Activated T-cell treated with anti-CD3 and anti-CD28 coated beads, Interleukin-2, amount 50 U/mL, for 72 hours (primary cell): ENCODE measurements at regions not wholly inside any gene's neighbourhood (a gene's known extent, or its start where the extent isn't known, plus 50 kb on each side); places are given as distances from the start of the nearest gene placed in this dataset.

Experiments used
- ATAC-seq, 2 donors: fragments of 150-1000 bp; cut with Tn5 transposase; replicated peaks in 1 of 2; 2 replicates each; pipeline ENCODE4 v1.10.0; 2021; ENCODE audit warnings: moderate library complexity in 2 of 2, mild to moderate bottlenecking in 1 of 2
- DNase-seq, 2 donors: peaks; one replicate each; pipeline ENCODE4 v3.0.0; 2021 to 2022; ENCODE audit warnings: mixed read lengths in 1 of 2
- H3K27ac Mint-ChIP-seq: one replicate; pipeline ENCODE4 v1.8.0; 2022; ENCODE audit warnings: mild to moderate bottlenecking, moderate library complexity, mixed read lengths
- H3K27me3 Mint-ChIP-seq: one replicate; pipeline ENCODE4 v1.8.0; 2022; ENCODE audit warnings: low read depth, mixed read lengths
- H3K36me3 Mint-ChIP-seq, 2 donors: one replicate each; pipeline ENCODE4 v1.8.0; 2022; ENCODE audit warnings: mixed read lengths in 2 of 2, mild to moderate bottlenecking in 1 of 2; ENCODE audit not compliant: insufficient read depth in 2 of 2
- H3K4me1 Mint-ChIP-seq: one replicate; pipeline ENCODE4 v1.8.0; 2022; ENCODE audit warnings: low read depth, mixed read lengths
- H3K4me3 Mint-ChIP-seq, 2 donors: one replicate each; pipeline ENCODE4 v1.8.0; 2022; ENCODE audit warnings: mild to moderate bottlenecking in 2 of 2, mixed read lengths in 2 of 2, moderate library complexity in 2 of 2
- H3K9me3 Mint-ChIP-seq, 2 donors: one replicate each; pipeline ENCODE4 v1.8.0; 2022; ENCODE audit warnings: mixed read lengths in 2 of 2

DNA sequence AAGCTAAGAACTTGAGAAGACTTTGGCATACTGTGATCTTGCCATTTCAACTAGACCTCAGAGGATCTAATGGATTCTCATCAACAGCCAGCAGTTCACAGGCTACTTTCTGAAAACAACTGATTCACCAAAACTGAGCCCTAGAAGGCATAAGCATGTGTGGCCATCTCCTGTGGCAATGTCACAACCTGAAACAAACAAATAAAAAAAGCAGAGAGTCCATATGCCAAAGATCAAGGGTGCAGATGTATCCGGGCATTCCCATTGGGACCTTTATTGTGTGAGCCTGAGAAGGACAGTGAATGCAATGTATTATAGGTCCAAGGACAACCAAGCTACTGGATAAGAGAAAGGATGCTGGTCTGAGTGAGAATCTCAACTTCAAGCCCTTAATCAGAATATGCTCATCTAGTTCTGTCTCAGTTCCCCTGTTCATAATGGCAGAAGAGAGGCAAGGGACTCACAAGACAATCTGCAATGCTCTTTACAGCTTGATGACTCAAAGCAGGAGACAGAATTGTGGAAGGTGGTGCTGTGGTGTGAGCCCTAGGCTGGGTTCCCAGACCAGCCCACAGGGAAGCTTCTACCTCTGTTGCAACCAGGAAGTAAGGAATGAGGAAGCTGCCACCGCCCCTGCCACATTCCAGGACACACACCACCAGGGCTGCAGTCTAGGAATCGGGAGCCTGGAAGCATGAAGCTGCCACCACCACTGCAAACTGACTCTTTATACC is 133.7 kb downstream of the RAP2A start:
- Mint-ChIP-seq H3K27ac (no peak overlapping the region), H3K36me3 (no peaks in the 10 kb centered on the region), H3K9me3 (no peaks in the 10 kb centered on the region), H3K4me1 (no peaks in the 10 kb centered on the region), H3K27me3 (peaks cover 41% of the 10 kb centered on the region), H3K4me3 (no peak overlapping the region)
- ATAC-seq (peak in 1 of 2 donors; percentile 64), DNase-seq (no peak)

- no peak overlapping the region for H3K4me3 Mint-ChIP-seq
- no peaks in the 10 kb centered on the region for H3K9me3 Mint-ChIP-seq
- H3K27me3 Mint-ChIP-seq: peaks cover 41% of the 10 kb centered on the region
- H3K36me3 Mint-ChIP-seq: no peaks in the 10 kb centered on the region
- ATAC-seq (no peak), DNase-seq (no peak)
- H3K27ac Mint-ChIP-seq: no peak overlapping the region
- H3K4me1 Mint-ChIP-seq: no peaks in the 10 kb centered on the region
These were observed 134.9 kb downstream of the RAP2A start for GRCh38 chr13:97568850-97569249.

DNA sequence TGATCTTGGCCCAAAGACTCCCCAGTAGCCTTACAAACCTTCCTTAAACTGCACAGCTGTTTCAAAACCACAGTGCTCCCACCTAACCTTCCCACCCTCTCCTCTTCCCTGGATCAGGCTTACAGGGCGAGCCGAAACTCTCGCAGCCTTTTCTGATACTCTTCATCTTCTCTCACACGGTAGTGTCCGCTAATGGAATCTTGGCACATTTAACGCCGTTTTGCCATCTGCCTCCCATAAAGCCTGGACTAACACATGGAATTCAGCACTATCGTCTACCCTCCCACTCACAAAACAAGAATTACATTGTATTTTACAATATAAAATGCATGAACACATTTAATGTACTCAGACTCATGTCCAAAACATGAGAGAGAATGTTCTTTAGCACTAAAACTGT is 135.9 kb downstream of the RAP2A start:
- Mint-ChIP-seq H3K4me3 (no peak overlapping the region), H3K4me1 (no peaks in the 10 kb centered on the region)

DNA sequence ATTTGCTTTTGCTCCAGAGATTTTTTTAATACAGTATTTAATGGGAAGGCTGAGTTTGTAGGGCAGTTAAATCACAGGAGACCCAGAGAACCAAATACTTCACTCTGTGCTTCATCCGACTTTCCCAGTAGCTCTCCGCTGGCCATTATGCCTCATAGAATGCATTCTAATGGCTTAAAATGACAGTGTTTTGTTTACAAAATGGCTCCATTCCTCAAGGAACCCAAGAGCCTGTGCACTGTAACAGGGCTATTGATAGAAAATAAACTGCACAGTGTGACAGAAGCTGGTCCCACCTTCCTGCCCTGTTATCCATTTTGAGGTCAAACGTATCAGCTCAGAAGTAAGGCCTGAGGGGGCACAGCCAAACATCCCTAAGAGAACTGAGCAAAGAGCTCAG is 136.5 kb downstream of the RAP2A start:
- DNase-seq: no peak
- H3K9me3 Mint-ChIP-seq: no peaks in the 10 kb centered on the region
- peaks cover 32% of the 10 kb centered on the region for H3K27me3 Mint-ChIP-seq
- no peak overlapping the region for H3K4me3 Mint-ChIP-seq
- ATAC-seq: no peak
- H3K36me3 Mint-ChIP-seq: no peaks in the 10 kb centered on the region
- H3K27ac Mint-ChIP-seq: no peak overlapping the region
- H3K4me1 Mint-ChIP-seq: no peaks in the 10 kb centered on the region

More for the DNA sequence above, 135.9 kb downstream of the RAP2A start:
- Mint-ChIP-seq H3K27ac (no peak overlapping the region), H3K9me3 (no peaks in the 10 kb centered on the region), H3K27me3 (peaks cover 38% of the 10 kb centered on the region), H3K36me3 (no peaks in the 10 kb centered on the region)
- no peak for ATAC-seq
- no peak for DNase-seq

GRCh38 chr13:97573011-97573410 is 139.0 kb downstream of the RAP2A start:
- DNase-seq: no peak
- H3K27me3 Mint-ChIP-seq: peaks cover 16% of the 10 kb centered on the region
- H3K4me3 Mint-ChIP-seq: no peak overlapping the region
- peaks cover 0 to 1% of the 10 kb centered on the region in 2 donors for H3K9me3 Mint-ChIP-seq
- ATAC-seq: no peak
- no peaks in the 10 kb centered on the region for H3K4me1 Mint-ChIP-seq
- no peaks in the 10 kb centered on the region for H3K36me3 Mint-ChIP-seq
- no peak overlapping the region for H3K27ac Mint-ChIP-seq

DNA sequence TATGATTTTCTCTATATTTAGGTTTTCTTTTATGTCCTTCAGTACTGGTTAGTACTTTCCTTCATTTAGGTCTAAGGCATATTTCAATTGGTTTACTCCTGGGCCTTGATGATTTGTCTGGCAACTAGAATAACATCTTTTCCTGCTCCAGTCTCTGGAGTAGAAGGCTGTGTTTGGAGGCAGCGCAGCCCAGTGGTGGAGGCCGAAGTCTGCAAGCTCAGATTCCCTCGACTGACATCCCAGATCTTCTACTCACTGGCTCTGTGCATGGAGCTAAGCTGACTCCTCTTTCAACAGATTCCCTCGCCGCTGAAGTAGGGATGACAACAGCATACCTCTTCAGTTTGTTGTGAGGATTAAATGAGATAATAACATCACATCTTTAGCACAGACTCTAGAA is 141.0 kb downstream of the RAP2A start:
- Mint-ChIP-seq H3K27ac (no peak overlapping the region), H3K9me3 (peaks cover 0 to 1% of the 10 kb centered on the region in 2 donors), H3K4me1 (no peaks in the 10 kb centered on the region), H3K36me3 (no peaks in the 10 kb centered on the region), H3K4me3 (no peak overlapping the region), H3K27me3 (peaks cover 3% of the 10 kb centered on the region)
- ATAC-seq (no peak), DNase-seq (peak; percentile 15 to 18)

DNA sequence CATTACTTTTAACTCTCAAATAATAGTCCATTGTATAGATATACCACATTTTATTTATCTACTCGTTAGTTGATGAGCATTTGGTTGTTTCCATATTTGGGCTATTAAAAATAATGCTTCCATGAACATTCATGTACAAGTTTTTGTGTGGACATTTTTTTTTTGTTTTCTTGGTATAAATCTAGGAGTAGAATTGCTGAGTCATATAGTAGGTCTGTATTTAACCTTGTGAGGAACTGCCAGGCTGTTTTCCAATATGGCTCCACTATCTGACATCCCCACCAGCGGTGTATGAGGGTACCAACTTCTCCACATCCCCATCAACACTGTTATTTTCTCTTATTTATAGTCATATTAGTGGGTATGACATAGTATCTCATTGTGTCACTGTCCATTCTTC is 143.1 kb downstream of the RAP2A start:
- ATAC-seq (no peak), DNase-seq (no peak)
- Mint-ChIP-seq H3K36me3 (no peaks in the 10 kb centered on the region), H3K27ac (no peak overlapping the region), H3K27me3 (no peaks in the 10 kb centered on the region), H3K4me1 (no peaks in the 10 kb centered on the region), H3K4me3 (no peak overlapping the region), H3K9me3 (peaks cover 0 to 1% of the 10 kb centered on the region in 2 donors)

GRCh38 chr13:97582170-97582569 is 148.2 kb downstream of the RAP2A start:
- Mint-ChIP-seq H3K4me3 (no peak overlapping the region), H3K27me3 (peaks cover 20% of the 10 kb centered on the region), H3K36me3 (no peaks in the 10 kb centered on the region), H3K9me3 (no peaks in the 10 kb centered on the region), H3K27ac (no peak overlapping the region), H3K4me1 (no peaks in the 10 kb centered on the region)
- no peak for ATAC-seq
- no peak for DNase-seq

DNA sequence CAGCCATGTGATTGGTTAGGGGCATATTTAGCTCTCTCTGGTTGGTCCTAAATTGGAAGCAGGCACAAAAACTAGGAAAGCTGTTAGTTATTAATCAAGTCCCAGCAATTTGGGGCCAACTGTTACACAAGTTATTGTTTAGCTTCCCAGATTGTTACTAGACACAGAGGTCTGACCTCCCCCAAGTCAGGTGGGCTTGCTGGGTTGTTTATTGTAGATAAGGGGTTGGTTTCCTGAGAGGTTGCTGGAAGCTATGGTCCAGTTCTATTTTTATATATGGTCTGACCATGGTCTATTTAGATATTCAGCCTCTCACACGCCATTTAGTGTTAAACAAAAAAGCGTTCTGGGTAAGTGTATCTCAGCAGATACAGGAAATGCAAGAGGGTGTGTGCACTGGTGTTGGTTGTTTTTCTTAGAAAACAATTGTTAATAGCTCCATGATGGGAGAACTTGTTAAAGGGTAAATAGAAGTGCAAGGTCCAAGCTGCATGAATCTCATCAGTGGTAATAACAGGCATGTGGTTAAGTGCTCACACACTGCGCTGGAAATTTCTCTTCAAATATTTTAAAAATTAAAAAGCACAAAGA is 150.0 kb downstream of the RAP2A start:
- Mint-ChIP-seq H3K4me3 (no peak overlapping the region), H3K36me3 (no peaks in the 10 kb centered on the region), H3K27me3 (peaks cover 20% of the 10 kb centered on the region), H3K9me3 (no peaks in the 10 kb centered on the region), H3K27ac (peak overlapping the region; percentile 16), H3K4me1 (no peaks in the 10 kb centered on the region)
- ATAC-seq (no peak), DNase-seq (no peak)

- DNase-seq (no peak), ATAC-seq (no peak)
- H3K27me3 Mint-ChIP-seq: peaks cover 22% of the 10 kb centered on the region
- H3K36me3 Mint-ChIP-seq: no peaks in the 10 kb centered on the region
- no peaks in the 10 kb centered on the region for H3K9me3 Mint-ChIP-seq
- no peak overlapping the region for H3K27ac Mint-ChIP-seq
- no peaks in the 10 kb centered on the region for H3K4me1 Mint-ChIP-seq
- H3K4me3 Mint-ChIP-seq: no peak overlapping the region
These were observed 153.0 kb downstream of the RAP2A start for GRCh38 chr13:97586941-97587340.

- Mint-ChIP-seq H3K9me3 (peaks cover 0 to 3% of the 10 kb centered on the region in 2 donors), H3K27me3 (peaks cover 37% of the 10 kb centered on the region), H3K4me3 (no peak overlapping the region), H3K36me3 (no peaks in the 10 kb centered on the region), H3K27ac (no peak overlapping the region), H3K4me1 (no peaks in the 10 kb centered on the region)
- DNase-seq: no peak
- no peak for ATAC-seq
These were observed 155.0 kb downstream of the RAP2A start for GRCh38 chr13:97588993-97589392.

- H3K9me3 Mint-ChIP-seq: no peaks in the 10 kb centered on the region
- no peak overlapping the region for H3K27ac Mint-ChIP-seq
- DNase-seq (no peak), ATAC-seq (no peak)
- H3K4me3 Mint-ChIP-seq: no peak overlapping the region
- H3K27me3 Mint-ChIP-seq: no peaks in the 10 kb centered on the region
- H3K36me3 Mint-ChIP-seq: peaks cover 0 to 2% of the 10 kb centered on the region in 2 donors
- H3K4me1 Mint-ChIP-seq: no peaks in the 10 kb centered on the region
These were observed 166.6 kb downstream of the RAP2A start for GRCh38 chr13:97600458-97601075.

GRCh38 chr13:97615266-97615665 is 181.3 kb downstream of the RAP2A start:
- peaks cover 17% of the 10 kb centered on the region for H3K27me3 Mint-ChIP-seq
- H3K9me3 Mint-ChIP-seq: no peaks in the 10 kb centered on the region
- H3K4me1 Mint-ChIP-seq: no peaks in the 10 kb centered on the region
- H3K27ac Mint-ChIP-seq: no peak overlapping the region
- ATAC-seq: no peak
- no peak overlapping the region for H3K4me3 Mint-ChIP-seq
- H3K36me3 Mint-ChIP-seq: no peaks in the 10 kb centered on the region
- DNase-seq: no peak
